Activated CD8-positive, alpha-beta T cell treated with anti-CD3 and anti-CD28 coated beads for 36 hours (primary cell): ENCODE measurements at regions not wholly inside any gene's neighbourhood (a gene's known extent, or its start where the extent isn't known, plus 50 kb on each side); places are given as distances from the start of the nearest gene placed in this dataset.

Experiments
- ATAC-seq: fragments of 200-7000 bp; cut with Tn5 transposase; one replicate; pipeline ENCODE4 v1.10.0; 2021; ENCODE audit warnings: mild to moderate bottlenecking, moderate library complexity
- CTCF ChIA-PET: fragments of 350-600 bp; sonication (Branson Sonifier 250); formaldehyde crosslinking; loops from one replicate; lab custom pipeline; 2021; ENCODE audit warnings: antibody characterized with exemption; lab: Charles Lee
- POLR2A ChIA-PET: fragments of 350-600 bp; sonication (Branson Sonifier 250); formaldehyde crosslinking; loops from one replicate; lab custom pipeline; 2021; ENCODE audit warnings: antibody characterized with exemption; lab: Charles Lee
- DNase-seq: peaks from one replicate; pipeline ENCODE4 v3.0.0-alpha.2; 2020
- H3K27ac Mint-ChIP-seq: one replicate; pipeline ENCODE4 v1.8.0; 2021; ENCODE audit warnings: mild to moderate bottlenecking, mixed read lengths
- H3K27me3 Mint-ChIP-seq: one replicate; pipeline ENCODE4 v1.8.0; 2021; ENCODE audit warnings: mixed read lengths
- H3K36me3 Mint-ChIP-seq: one replicate; pipeline ENCODE4 v1.8.0; 2021; ENCODE audit warnings: low read depth, mixed read lengths
- H3K4me1 Mint-ChIP-seq: one replicate; pipeline ENCODE4 v1.8.0; 2021; ENCODE audit warnings: low read depth, mixed read lengths
- H3K4me3 Mint-ChIP-seq: one replicate; pipeline ENCODE4 v1.8.0; 2021; ENCODE audit warnings: mild to moderate bottlenecking, moderate library complexity, mixed read lengths
- H3K9me3 Mint-ChIP-seq: one replicate; pipeline ENCODE4 v1.8.0; 2021; ENCODE audit warnings: mixed read lengths
- CTCF ChIP-seq: fragments of 200-600 bp; IDR thresholded peaks from one replicate; pipeline ENCODE4 v1.8.0; 2022; ENCODE audit warnings: antibody characterized with exemption, mild to moderate bottlenecking
- intact Hi-C: fragments of 100-400 bp; cut with micrococcal nuclease; formaldehyde crosslinking; loops from one replicate; pipeline ENCODE4 v1.10.0; 2022

DNA sequence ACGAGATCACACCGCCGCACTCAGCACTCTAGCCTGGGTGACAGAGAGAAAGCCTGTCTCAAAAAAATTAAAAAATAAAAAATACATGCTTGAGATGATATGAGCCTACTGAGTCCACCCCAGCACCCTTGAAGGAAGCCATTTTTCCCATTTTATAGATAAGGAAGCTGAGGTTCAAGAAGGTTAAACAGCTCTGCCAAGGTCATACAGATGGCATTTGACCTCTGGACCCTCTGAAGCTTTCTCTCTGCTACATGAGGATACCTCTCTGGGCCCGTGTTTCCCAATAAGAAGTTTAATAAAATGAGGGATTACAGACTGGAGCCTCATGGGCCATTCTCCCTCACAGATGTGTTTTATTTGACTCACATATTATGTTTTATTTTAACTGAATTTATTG is 53.9 kb upstream of the PNMA1 start:
- Mint-ChIP-seq H3K27ac (peak overlapping the region; percentile 11), H3K4me1 (peaks cover 68% of the 10 kb centered on the region), H3K4me3 (no peak overlapping the region), H3K36me3 (peaks cover 6% of the 10 kb centered on the region), H3K27me3 (no peaks in the 10 kb centered on the region), H3K9me3 (no peaks in the 10 kb centered on the region)
- intact Hi-C loops, result no loop called here
- ATAC-seq (no peak), DNase-seq (no peak)
- ChIA-PET CTCF (interaction anchor here (0.7 to 2.0 kb wide), 3 partner anchors 16 to 39 kb away, joined by 3 to 6 read pairs (median 3); no protein-coding TSS in a partner anchor), POLR2A (interaction anchor here (12.8 to 24.9 kb wide), 2 partner anchors 12 to 16 kb away, joined by 211 to 512 read pairs; a partner anchor contains a TSS)
- TF ChIP-seq CTCF, result no peak

GRCh38 chr14:73764406-73765280 is 50.5 kb upstream of the PNMA1 start:
- CTCF ChIA-PET, result interaction anchor here (1.0 to 1.8 kb wide), 2 partner anchors 21 to 36 kb away, joined by 4 to 7 read pairs; no protein-coding TSS in a partner anchor
- TF ChIP-seq CTCF, result no peak
- H3K9me3 Mint-ChIP-seq, result no peaks in the 10 kb centered on the region
- no peaks in the 10 kb centered on the region for H3K27me3 Mint-ChIP-seq
- ATAC-seq (no peak), DNase-seq (no peak)
- peak overlapping the region; percentile 73 for H3K27ac Mint-ChIP-seq
- H3K36me3 Mint-ChIP-seq, result peaks cover 9% of the 10 kb centered on the region
- H3K4me3 Mint-ChIP-seq, result no peak overlapping the region
- POLR2A ChIA-PET, result interaction anchor here (0.5 to 12.8 kb wide), 2 partner anchors 20 to 1285 kb away, joined by 3 to 211 read pairs; no protein-coding TSS in a partner anchor
- intact Hi-C loops, result no loop called here
- peaks cover 63% of the 10 kb centered on the region for H3K4me1 Mint-ChIP-seq
